K562 (cell line): ENCODE measurements at regions not wholly inside any gene's neighbourhood (a gene's known extent, or its start where the extent isn't known, plus 50 kb on each side); places are given as distances from the start of the nearest gene placed in this dataset.

Source experiments
- CBX1 ChIP-seq: sonication (generic); IDR thresholded peaks from 2 replicates; pipeline ENCODE4 v1.6.1; 2016; ENCODE audit warnings: antibody characterized with exemption, low read depth, mild to moderate bottlenecking
- CREM ChIP-seq: IDR thresholded peaks from 2 replicates; pipeline ENCODE4 v1.6.1; 2014; ENCODE audit warnings: antibody characterized with exemption, low read depth
- GABPB1 ChIP-seq: sonication (generic); formaldehyde crosslinking; IDR thresholded peaks from 2 replicates; pipeline ENCODE4 v1.8.0; 2022; ENCODE audit warnings: mild to moderate bottlenecking, missing genetic modification reagents
- GATAD2A ChIP-seq: fragments of 450-650 bp; IDR thresholded peaks from 2 replicates; pipeline ENCODE4 v1.6.1; 2017
- HOXB6 ChIP-seq: fragments of 250-450 bp; sonication (Bioruptor Pico); IDR thresholded peaks from 2 replicates; pipeline ENCODE4 v1.5.1; 2022; ENCODE audit warnings: mild to moderate bottlenecking, borderline replicate concordance
- KLF13 ChIP-seq: fragments of 450-650 bp; IDR thresholded peaks from 2 replicates; pipeline ENCODE4 v1.6.1; 2016; ENCODE audit warnings: missing genetic modification characterization, low read depth, mild to moderate bottlenecking, missing compliant biosample characterization, moderate library complexity, borderline replicate concordance
- RAD21 ChIP-seq, 2 experiments: fragments of 250-450 bp in 1 of 2; fragments of 450-650 bp in 1 of 2; sonication (Bioruptor Pico) in 1 of 2; formaldehyde crosslinking in 1 of 2; IDR thresholded peaks in 1 of 2; conservative IDR thresholded peaks in 1 of 2; 2 replicates each; pipeline versions ENCODE4 v1.4.0 to v1.8.0; 2020 to 2022; ENCODE audit warnings: mild to moderate bottlenecking in 2 of 2, moderate library complexity in 1 of 2
- SLC30A9 ChIP-seq: fragments of 250-450 bp; sonication (Bioruptor Pico); IDR thresholded peaks from 2 replicates; pipeline ENCODE4 v1.8.0; 2022; ENCODE audit warnings: mild to moderate bottlenecking, moderate library complexity
- SRSF3 ChIP-seq: fragments of 200-400 bp; formaldehyde crosslinking; IDR thresholded peaks from 2 replicates; pipeline ENCODE4 v1.6.1; 2016; ENCODE audit warnings: mild to moderate bottlenecking, low read length, moderate library complexity; ENCODE audit not compliant: insufficient read depth
- TGIF2 ChIP-seq: sonication (generic); formaldehyde crosslinking; IDR thresholded peaks from 2 replicates; pipeline ENCODE4 v1.8.1; 2022; ENCODE audit warnings: mild to moderate bottlenecking, missing genetic modification reagents, moderate library complexity
- TRIM25 ChIP-seq: fragments of 450-650 bp; IDR thresholded peaks from 2 replicates; pipeline ENCODE4 v1.7.0; 2016; ENCODE audit warnings: borderline replicate concordance
- XRCC5 ChIP-seq: fragments of 200-400 bp; formaldehyde crosslinking; IDR thresholded peaks from 2 replicates; pipeline ENCODE4 v1.6.1; 2017; ENCODE audit warnings: low read depth, mild to moderate bottlenecking, low read length
- ZBTB1 ChIP-seq: sonication (generic); formaldehyde crosslinking; IDR thresholded peaks from 2 replicates; pipeline ENCODE4 v1.8.1; 2023; ENCODE audit warnings: missing genetic modification reagents, low read depth, mild to moderate bottlenecking, borderline replicate concordance
- ZNF23 ChIP-seq: fragments of 250-450 bp; sonication (Bioruptor Pico); IDR thresholded peaks from 2 replicates; pipeline ENCODE4 v1.4.0; 2020; ENCODE audit warnings: mild to moderate bottlenecking
- TF ChIP-seq, protein P1 (sequence below): fragments of 450-650 bp; formaldehyde crosslinking; IDR thresholded peaks from 2 replicates; pipeline ENCODE4 v1.4.0; 2022; ENCODE audit warnings: mild to moderate bottlenecking, moderate library complexity
- TF ChIP-seq, protein P2 (sequence below): fragments of 250-450 bp; sonication (Bioruptor Pico); IDR thresholded peaks from 2 replicates; pipeline ENCODE4 v1.9.0; 2021; ENCODE audit warnings: mild to moderate bottlenecking
- TF ChIP-seq, protein P3 (sequence below): fragments of 200-800 bp; sonication (Bioruptor generic); IDR thresholded peaks from 2 replicates; pipeline ENCODE4 v1.6.1; 2016; ENCODE audit warnings: missing genetic modification characterization, missing compliant biosample characterization

DNA sequence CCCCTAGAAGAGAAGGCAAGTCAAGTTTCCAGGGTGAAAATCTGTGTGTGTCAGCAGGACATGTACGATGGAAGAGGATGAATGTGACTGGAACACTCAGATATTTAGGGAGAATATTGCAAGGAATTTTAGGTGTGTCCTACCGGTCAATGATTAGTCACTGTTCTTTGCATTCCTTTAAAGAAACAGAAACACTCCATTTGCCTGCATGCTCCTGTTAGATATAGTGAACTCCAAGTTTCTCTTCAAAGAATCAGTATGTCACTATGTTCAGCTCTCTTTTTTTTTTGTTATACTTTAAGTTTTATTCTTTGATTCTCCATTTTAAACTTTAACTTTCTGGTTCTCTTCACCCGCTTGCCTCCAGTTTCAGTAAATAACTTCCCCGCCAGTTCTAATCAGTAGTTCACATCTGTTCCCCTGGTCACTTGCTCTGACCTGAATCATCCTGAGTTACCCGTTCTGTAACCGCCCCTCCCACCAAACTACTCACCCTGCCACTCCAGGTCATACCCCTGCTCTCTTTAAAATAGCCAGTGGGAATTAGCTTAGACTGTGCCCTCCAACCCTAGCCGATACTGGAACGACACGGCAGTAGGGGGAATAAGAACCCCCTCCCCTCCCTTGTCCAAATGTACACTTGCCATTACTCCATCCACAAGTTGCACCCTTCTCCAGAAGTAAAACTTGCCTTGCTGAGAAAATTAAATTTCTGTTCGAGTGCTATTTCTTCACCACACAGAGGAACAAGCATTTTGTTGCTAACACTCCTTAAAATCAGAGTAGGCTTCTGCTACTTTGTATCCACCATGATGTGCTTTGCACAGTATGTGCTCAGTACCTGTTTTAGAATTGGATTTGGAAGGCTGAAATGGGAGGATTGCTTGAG lies 268.4 kb downstream of the METTL4 start (continued):
- TF ChIP-seq SRSF3 (no peak), GABPB1 (CRISPR knock-in tag) (no peak), HOXB6 (no peak), XRCC5 (no peak), ZNF23 (CRISPR knock-in tag) (no peak), GATAD2A (no peak), TGIF2 (CRISPR knock-in tag) (no peak), CREM (no peak; the same call in 1 of the 2 replicates), ZBTB1 (CRISPR knock-in tag) (no peak), RAD21 (CRISPR knock-in tag; conservative IDR thresholded peaks at IDR 0.05 in 1 of 2, IDR thresholded peaks at IDR 0.05 in 1 of 2) (0 out of 4 replicates have a peak, but pooled peaks have one; percentile 8 to 17), SLC30A9 (CRISPR knock-in tag) (no peak), TRIM25 (no peak), KLF13 (tag) (peak; percentile 64; the same call in 1 of the 2 replicates), CBX1 (no peak)
- TF ChIP-seq, protein P1, sequence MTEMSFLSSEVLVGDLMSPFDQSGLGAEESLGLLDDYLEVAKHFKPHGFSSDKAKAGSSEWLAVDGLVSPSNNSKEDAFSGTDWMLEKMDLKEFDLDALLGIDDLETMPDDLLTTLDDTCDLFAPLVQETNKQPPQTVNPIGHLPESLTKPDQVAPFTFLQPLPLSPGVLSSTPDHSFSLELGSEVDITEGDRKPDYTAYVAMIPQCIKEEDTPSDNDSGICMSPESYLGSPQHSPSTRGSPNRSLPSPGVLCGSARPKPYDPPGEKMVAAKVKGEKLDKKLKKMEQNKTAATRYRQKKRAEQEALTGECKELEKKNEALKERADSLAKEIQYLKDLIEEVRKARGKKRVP = no peak
- TF ChIP-seq, protein P2, sequence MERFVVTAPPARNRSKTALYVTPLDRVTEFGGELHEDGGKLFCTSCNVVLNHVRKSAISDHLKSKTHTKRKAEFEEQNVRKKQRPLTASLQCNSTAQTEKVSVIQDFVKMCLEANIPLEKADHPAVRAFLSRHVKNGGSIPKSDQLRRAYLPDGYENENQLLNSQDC = no peak
- TF ChIP-seq, protein P3, sequence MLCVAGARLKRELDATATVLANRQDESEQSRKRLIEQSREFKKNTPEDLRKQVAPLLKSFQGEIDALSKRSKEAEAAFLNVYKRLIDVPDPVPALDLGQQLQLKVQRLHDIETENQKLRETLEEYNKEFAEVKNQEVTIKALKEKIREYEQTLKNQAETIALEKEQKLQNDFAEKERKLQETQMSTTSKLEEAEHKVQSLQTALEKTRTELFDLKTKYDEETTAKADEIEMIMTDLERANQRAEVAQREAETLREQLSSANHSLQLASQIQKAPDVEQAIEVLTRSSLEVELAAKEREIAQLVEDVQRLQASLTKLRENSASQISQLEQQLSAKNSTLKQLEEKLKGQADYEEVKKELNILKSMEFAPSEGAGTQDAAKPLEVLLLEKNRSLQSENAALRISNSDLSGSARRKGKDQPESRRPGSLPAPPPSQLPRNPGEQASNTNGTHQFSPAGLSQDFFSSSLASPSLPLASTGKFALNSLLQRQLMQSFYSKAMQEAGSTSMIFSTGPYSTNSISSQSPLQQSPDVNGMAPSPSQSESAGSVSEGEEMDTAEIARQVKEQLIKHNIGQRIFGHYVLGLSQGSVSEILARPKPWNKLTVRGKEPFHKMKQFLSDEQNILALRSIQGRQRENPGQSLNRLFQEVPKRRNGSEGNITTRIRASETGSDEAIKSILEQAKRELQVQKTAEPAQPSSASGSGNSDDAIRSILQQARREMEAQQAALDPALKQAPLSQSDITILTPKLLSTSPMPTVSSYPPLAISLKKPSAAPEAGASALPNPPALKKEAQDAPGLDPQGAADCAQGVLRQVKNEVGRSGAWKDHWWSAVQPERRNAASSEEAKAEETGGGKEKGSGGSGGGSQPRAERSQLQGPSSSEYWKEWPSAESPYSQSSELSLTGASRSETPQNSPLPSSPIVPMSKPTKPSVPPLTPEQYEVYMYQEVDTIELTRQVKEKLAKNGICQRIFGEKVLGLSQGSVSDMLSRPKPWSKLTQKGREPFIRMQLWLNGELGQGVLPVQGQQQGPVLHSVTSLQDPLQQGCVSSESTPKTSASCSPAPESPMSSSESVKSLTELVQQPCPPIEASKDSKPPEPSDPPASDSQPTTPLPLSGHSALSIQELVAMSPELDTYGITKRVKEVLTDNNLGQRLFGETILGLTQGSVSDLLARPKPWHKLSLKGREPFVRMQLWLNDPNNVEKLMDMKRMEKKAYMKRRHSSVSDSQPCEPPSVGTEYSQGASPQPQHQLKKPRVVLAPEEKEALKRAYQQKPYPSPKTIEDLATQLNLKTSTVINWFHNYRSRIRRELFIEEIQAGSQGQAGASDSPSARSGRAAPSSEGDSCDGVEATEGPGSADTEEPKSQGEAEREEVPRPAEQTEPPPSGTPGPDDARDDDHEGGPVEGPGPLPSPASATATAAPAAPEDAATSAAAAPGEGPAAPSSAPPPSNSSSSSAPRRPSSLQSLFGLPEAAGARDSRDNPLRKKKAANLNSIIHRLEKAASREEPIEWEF (CRISPR knock-in tag) = peak; percentile 23; the same call in 1 of the 2 replicates
